Keratinocyte (primary cell): ENCODE measurements at regions not wholly inside any gene's neighbourhood (a gene's known extent, or its start where the extent isn't known, plus 50 kb on each side); places are given as distances from the start of the nearest gene placed in this dataset.

ENCODE experiments used
- EZH2 ChIP-seq: IDR thresholded peaks from one replicate; pipeline ENCODE4 v1.6.1; 2012; ENCODE audit warnings: inconsistent platforms, mild to moderate bottlenecking, low read length, moderate library complexity
- TF ChIP-seq, protein P1 (sequence below), 3 experiments: IDR thresholded peaks in 1 of 3; conservative IDR thresholded peaks in 1 of 3; optimal IDR thresholded peaks in 1 of 3; 2 replicates in 2 of 3; 3 replicates in 1 of 3; pipeline versions ENCODE3 to v1.5.1; 2011; ENCODE audit warnings: low read length in 3 of 3, mild to moderate bottlenecking in 3 of 3, moderate library complexity in 2 of 3, control low read depth in 1 of 3, inconsistent platforms in 1 of 3; ENCODE audit not compliant: insufficient read depth in 2 of 3; ENCODE audit errors: extremely low read depth in 1 of 3

DNA sequence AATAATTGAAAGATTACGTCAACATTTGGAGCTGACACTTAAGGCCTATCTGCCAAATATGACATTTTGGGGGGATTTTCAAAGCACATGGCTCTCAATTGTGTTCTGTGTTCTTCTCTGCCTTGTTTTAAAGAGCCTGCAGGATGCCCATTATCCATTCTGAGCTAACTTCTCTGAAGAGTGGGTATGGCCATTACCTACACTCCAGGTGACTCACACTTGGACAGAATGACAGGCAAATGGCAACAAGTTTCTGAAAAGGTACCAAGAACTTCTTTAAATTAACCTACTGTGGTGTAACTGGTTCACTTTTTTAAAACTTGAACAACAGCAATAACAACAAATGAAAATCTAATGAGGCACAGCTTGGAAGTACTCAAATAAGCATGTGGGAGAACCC, 834.9 kb upstream of the SLC39A10 start:
- no peak for TF ChIP-seq EZH2
- TF ChIP-seq, protein P1, sequence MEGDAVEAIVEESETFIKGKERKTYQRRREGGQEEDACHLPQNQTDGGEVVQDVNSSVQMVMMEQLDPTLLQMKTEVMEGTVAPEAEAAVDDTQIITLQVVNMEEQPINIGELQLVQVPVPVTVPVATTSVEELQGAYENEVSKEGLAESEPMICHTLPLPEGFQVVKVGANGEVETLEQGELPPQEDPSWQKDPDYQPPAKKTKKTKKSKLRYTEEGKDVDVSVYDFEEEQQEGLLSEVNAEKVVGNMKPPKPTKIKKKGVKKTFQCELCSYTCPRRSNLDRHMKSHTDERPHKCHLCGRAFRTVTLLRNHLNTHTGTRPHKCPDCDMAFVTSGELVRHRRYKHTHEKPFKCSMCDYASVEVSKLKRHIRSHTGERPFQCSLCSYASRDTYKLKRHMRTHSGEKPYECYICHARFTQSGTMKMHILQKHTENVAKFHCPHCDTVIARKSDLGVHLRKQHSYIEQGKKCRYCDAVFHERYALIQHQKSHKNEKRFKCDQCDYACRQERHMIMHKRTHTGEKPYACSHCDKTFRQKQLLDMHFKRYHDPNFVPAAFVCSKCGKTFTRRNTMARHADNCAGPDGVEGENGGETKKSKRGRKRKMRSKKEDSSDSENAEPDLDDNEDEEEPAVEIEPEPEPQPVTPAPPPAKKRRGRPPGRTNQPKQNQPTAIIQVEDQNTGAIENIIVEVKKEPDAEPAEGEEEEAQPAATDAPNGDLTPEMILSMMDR (optimal IDR thresholded peaks at IDR 0.05 in 1 of 3, IDR thresholded peaks at IDR 0.05 in 1 of 3, conservative IDR thresholded peaks at IDR 0.05 in 1 of 3; ENCODE audit: extremely low read depth in 1 of 3, insufficient read depth in 2 of 3, low read length in 3 of 3) = no peak
